H9 (cell line): ENCODE measurements at regions not wholly inside any gene's neighbourhood (a gene's known extent, or its start where the extent isn't known, plus 50 kb on each side); places are given as distances from the start of the nearest gene placed in this dataset.

Experiments used
- DNase-seq: peaks from one replicate; pipeline ENCODE4 v3.0.0-alpha.2; 2017
- H2AFZ ChIP-seq: one replicate; pipeline ENCODE4 v1.6.1; 2013; ENCODE audit warnings: mild to moderate bottlenecking, low read length, control low read depth, moderate library complexity
- H2AK5ac ChIP-seq: 2 replicates; pipeline ENCODE4 v1.6.1; 2013; ENCODE audit warnings: low read length, control low read depth, mixed read lengths; ENCODE audit not compliant: insufficient read length
- H2BK120ac ChIP-seq: one replicate; pipeline ENCODE4 v1.6.1; 2013; ENCODE audit warnings: low read depth, mild to moderate bottlenecking, low read length, control low read depth, inconsistent platforms; ENCODE audit not compliant: poor library complexity, severe bottlenecking
- H2BK12ac ChIP-seq: 2 replicates; pipeline ENCODE4 v1.6.1; 2013; ENCODE audit warnings: low read length, control low read depth, mixed read lengths, low read depth; ENCODE audit not compliant: insufficient read length
- H2BK15ac ChIP-seq: 2 replicates; pipeline ENCODE4 v1.6.1; 2013; ENCODE audit warnings: low read depth, low read length, control low read depth
- H2BK20ac ChIP-seq: one replicate; pipeline ENCODE4 v1.6.1; 2013; ENCODE audit warnings: low read depth, mild to moderate bottlenecking, low read length, control low read depth, inconsistent platforms; ENCODE audit not compliant: poor library complexity, severe bottlenecking
- H2BK5ac ChIP-seq: 2 replicates; pipeline ENCODE4 v1.6.1; 2013; ENCODE audit warnings: low read length, control low read depth, mixed read lengths; ENCODE audit not compliant: insufficient read length
- H3K14ac ChIP-seq: 2 replicates; pipeline ENCODE4 v1.6.1; 2013; ENCODE audit warnings: low read length, control low read depth; ENCODE audit not compliant: insufficient read depth
- H3K18ac ChIP-seq: 2 replicates; pipeline ENCODE4 v1.6.1; 2013; ENCODE audit warnings: low read depth, mild to moderate bottlenecking, mixed read lengths, low read length, control low read depth; ENCODE audit not compliant: insufficient read length
- H3K23ac ChIP-seq: 2 replicates; pipeline ENCODE4 v1.6.1; 2013; ENCODE audit warnings: low read length, control low read depth, mixed read lengths, low read depth; ENCODE audit not compliant: insufficient read length
- H3K23me2 ChIP-seq: 2 replicates; pipeline ENCODE4 v1.6.1; 2013; ENCODE audit warnings: low read depth, mild to moderate bottlenecking, mixed read lengths, low read length, control low read depth; ENCODE audit not compliant: insufficient read length, poor library complexity, severe bottlenecking
- H3K27ac ChIP-seq: 2 replicates; pipeline ENCODE4 v1.5.1; 2013; ENCODE audit warnings: low read length, control low read depth, mixed read lengths, low read depth; ENCODE audit not compliant: insufficient read length
- H3K27me3 ChIP-seq: 2 replicates; pipeline ENCODE4 v1.6.1; 2013; ENCODE audit warnings: low read length, control low read depth, inconsistent platforms; ENCODE audit not compliant: insufficient read depth
- H3K4ac ChIP-seq: 2 replicates; pipeline ENCODE4 v1.6.1; 2013; ENCODE audit warnings: low read depth, mild to moderate bottlenecking, control low read depth, inconsistent platforms, low read length, moderate library complexity
- H3K4me1 ChIP-seq: 2 replicates; pipeline ENCODE4 v1.6.1; 2013; ENCODE audit warnings: low read length, control low read depth, inconsistent platforms; ENCODE audit not compliant: insufficient read depth
- H3K4me2 ChIP-seq: 2 replicates; pipeline ENCODE4 v1.6.1; 2013; ENCODE audit warnings: low read length, control low read depth, mixed read lengths; ENCODE audit not compliant: insufficient read length, insufficient read depth
- H3K56ac ChIP-seq: 2 replicates; pipeline ENCODE4 v1.6.1; 2013; ENCODE audit warnings: low read depth, mild to moderate bottlenecking, mixed read lengths, low read length, control low read depth; ENCODE audit not compliant: insufficient read length
- H3K79me1 ChIP-seq: 2 replicates; pipeline ENCODE4 v1.6.1; 2013; ENCODE audit warnings: low read depth, mild to moderate bottlenecking, moderate library complexity, low read length, control low read depth, inconsistent platforms; ENCODE audit not compliant: insufficient read depth, poor library complexity, severe bottlenecking
- H3K79me2 ChIP-seq: 2 replicates; pipeline ENCODE4 v1.6.1; 2013; ENCODE audit warnings: low read length, control low read depth, inconsistent platforms; ENCODE audit not compliant: insufficient read depth
- H3K9ac ChIP-seq: 2 replicates; pipeline ENCODE4 v1.6.1; 2013; ENCODE audit warnings: low read length, control low read depth, mixed read lengths; ENCODE audit not compliant: insufficient read length; ENCODE audit errors: extremely low read depth
- H3K9me3 ChIP-seq: one replicate; pipeline ENCODE4 v1.6.1; 2013; ENCODE audit warnings: low read depth, low read length, inconsistent platforms; ENCODE audit not compliant: control insufficient read depth
- H3T11ph ChIP-seq: one replicate; pipeline ENCODE4 v1.6.1; 2013; ENCODE audit warnings: mild to moderate bottlenecking, low read length, control low read depth, inconsistent platforms
- H4K20me1 ChIP-seq: one replicate; pipeline ENCODE4 v1.6.1; 2013; ENCODE audit not compliant: control insufficient read depth, insufficient read length, insufficient read depth
- H4K5ac ChIP-seq: 2 replicates; pipeline ENCODE4 v1.6.1; 2013; ENCODE audit warnings: low read depth, mild to moderate bottlenecking, mixed read lengths, low read length, control low read depth; ENCODE audit not compliant: insufficient read length
- H4K8ac ChIP-seq: replicated peaks from 2 replicates; pipeline ENCODE4 v1.6.1; 2013; ENCODE audit warnings: low read length, control low read depth, mixed read lengths, low read depth; ENCODE audit not compliant: insufficient read length
- H4K91ac ChIP-seq: 2 replicates; pipeline ENCODE4 v1.6.1; 2013; ENCODE audit warnings: low read depth, mild to moderate bottlenecking, moderate library complexity, mixed read lengths, low read length, control low read depth; ENCODE audit not compliant: insufficient read length
- H3K27ac Mint-ChIP-seq, 3 experiments: 2 replicates in 2 of 3; 3 replicates in 1 of 3; pipeline ENCODE4 v1.8.0; 2020 to 2021; ENCODE audit warnings: mixed read lengths in 3 of 3, mild to moderate bottlenecking in 1 of 3, moderate library complexity in 1 of 3
- H3K27me3 Mint-ChIP-seq: 2 replicates; pipeline ENCODE4 v1.8.0; 2021; ENCODE audit warnings: low read depth, mild to moderate bottlenecking, moderate library complexity, mixed read lengths
- H3K36me3 Mint-ChIP-seq, 3 experiments: 2 replicates in 2 of 3; 3 replicates in 1 of 3; pipeline ENCODE4 v1.8.0; 2020 to 2021; ENCODE audit warnings: low read depth in 3 of 3, mixed read lengths in 3 of 3; ENCODE audit not compliant: insufficient read depth in 1 of 3
- H3K4me1 Mint-ChIP-seq, 2 experiments: 2 replicates each; pipeline ENCODE4 v1.8.0; 2020; ENCODE audit warnings: mixed read lengths in 2 of 2
- H3K4me3 Mint-ChIP-seq, 2 experiments: 2 replicates in 1 of 2; 3 replicates in 1 of 2; pipeline ENCODE4 v1.8.0; 2020 to 2021; ENCODE audit warnings: mild to moderate bottlenecking in 2 of 2, mixed read lengths in 2 of 2, moderate library complexity in 1 of 2
- H3K9me3 Mint-ChIP-seq, 2 experiments: 2 replicates in 1 of 2; 3 replicates in 1 of 2; pipeline ENCODE4 v1.8.0; 2020; ENCODE audit warnings: mild to moderate bottlenecking in 2 of 2, mixed read lengths in 2 of 2, moderate library complexity in 1 of 2
- WGBS: extraction: QIAGEN DNeasy Blood & Tissue Kit; methylation state at CpG from one replicate; pipeline ENCODE4 v1.1.7; 2013; ENCODE audit warnings: missing lambda C conversion rate, low lambda C conversion rate, mixed read lengths; ENCODE audit not compliant: insufficient read length; ENCODE audit errors: extremely low coverage; 5-methylcytosine and 5-hydroxymethylcytosine counted together
- TF ChIP-seq, protein P1 (sequence below): fragments of 200-600 bp; sonication (generic); conservative IDR thresholded peaks from 3 replicates; pipeline ENCODE4 v1.8.0; 2021; ENCODE audit warnings: antibody characterized with exemption, mild to moderate bottlenecking

DNA sequence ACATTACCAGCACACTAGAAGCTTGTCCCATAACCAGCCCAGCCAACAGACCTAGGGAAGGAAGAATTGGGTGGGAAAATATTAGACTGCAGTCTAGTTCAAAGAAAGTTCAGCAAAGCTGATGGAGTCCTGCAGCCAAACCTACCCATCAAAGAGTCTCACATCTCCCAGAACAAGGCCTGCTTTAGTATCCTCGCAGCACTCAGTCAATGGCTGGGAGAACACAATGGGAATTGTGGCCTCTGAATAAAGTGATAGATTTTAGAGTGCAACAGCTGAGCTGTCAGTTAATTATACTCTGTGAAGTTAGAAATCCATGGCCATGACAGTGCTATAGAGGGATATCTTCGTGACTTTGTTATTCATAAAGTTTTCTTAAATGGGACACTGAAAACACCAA lies 207.2 kb upstream of the NAALADL2 start:
- H4K20me1 ChIP-seq, result no peaks in the 10 kb centered on the region
- no peak for DNase-seq
- H3T11ph ChIP-seq, result no peak overlapping the region
- H3K36me3 Mint-ChIP-seq, result peaks cover 0 to 2% (median 0%) of the 10 kb centered on the region in 3 experiments; a peak in 1 of 7 replicates
- no peak overlapping the region for H4K8ac ChIP-seq
- H2AFZ ChIP-seq, result no peak overlapping the region
- no peak overlapping the region for H3K4ac ChIP-seq
- H3K9ac ChIP-seq, result no peak overlapping the region
- H4K91ac ChIP-seq, result no peak overlapping the region
- H3K4me1 Mint-ChIP-seq, result peaks cover 0 to 4% of the 10 kb centered on the region in 2 experiments; a peak in 3 of 4 replicates
- no peaks in the 10 kb centered on the region for H3K4me1 ChIP-seq
- H2BK15ac ChIP-seq, result no peak overlapping the region
- no peak overlapping the region for H2AK5ac ChIP-seq
- H3K18ac ChIP-seq, result no peak overlapping the region
- no CpG with 5 or more reads among the region's 2 CpGs for WGBS
- H3K79me2 ChIP-seq, result no peaks in the 10 kb centered on the region
- H3K4me2 ChIP-seq, result no peak overlapping the region
- peak overlapping the region; percentile 83 for H2BK20ac ChIP-seq
- H3K27me3 Mint-ChIP-seq, result no peaks in the 10 kb centered on the region
- no peak overlapping the region for H3K27ac ChIP-seq
- H3K27ac Mint-ChIP-seq, result no peak overlapping the region; a peak in 1 of 7 replicates
- H2BK5ac ChIP-seq, result no peak overlapping the region
- H3K4me3 Mint-ChIP-seq, result no peak overlapping the region
- no peak overlapping the region for H4K5ac ChIP-seq
- H3K14ac ChIP-seq, result no peak overlapping the region
- no peak overlapping the region for H3K23ac ChIP-seq
- TF ChIP-seq, protein P1, sequence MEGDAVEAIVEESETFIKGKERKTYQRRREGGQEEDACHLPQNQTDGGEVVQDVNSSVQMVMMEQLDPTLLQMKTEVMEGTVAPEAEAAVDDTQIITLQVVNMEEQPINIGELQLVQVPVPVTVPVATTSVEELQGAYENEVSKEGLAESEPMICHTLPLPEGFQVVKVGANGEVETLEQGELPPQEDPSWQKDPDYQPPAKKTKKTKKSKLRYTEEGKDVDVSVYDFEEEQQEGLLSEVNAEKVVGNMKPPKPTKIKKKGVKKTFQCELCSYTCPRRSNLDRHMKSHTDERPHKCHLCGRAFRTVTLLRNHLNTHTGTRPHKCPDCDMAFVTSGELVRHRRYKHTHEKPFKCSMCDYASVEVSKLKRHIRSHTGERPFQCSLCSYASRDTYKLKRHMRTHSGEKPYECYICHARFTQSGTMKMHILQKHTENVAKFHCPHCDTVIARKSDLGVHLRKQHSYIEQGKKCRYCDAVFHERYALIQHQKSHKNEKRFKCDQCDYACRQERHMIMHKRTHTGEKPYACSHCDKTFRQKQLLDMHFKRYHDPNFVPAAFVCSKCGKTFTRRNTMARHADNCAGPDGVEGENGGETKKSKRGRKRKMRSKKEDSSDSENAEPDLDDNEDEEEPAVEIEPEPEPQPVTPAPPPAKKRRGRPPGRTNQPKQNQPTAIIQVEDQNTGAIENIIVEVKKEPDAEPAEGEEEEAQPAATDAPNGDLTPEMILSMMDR, result no peak
- no peak overlapping the region for H2BK120ac ChIP-seq
- no peak overlapping the region for H2BK12ac ChIP-seq
- H3K9me3 ChIP-seq, result no peaks in the 10 kb centered on the region
- no peaks in the 10 kb centered on the region for H3K79me1 ChIP-seq
- no peak overlapping the region for H3K56ac ChIP-seq
- H3K27me3 ChIP-seq, result no peaks in the 10 kb centered on the region
- peaks cover 2 to 3% of the 10 kb centered on the region in 2 experiments; a peak in 4 of 5 replicates for H3K9me3 Mint-ChIP-seq
- no peaks in the 10 kb centered on the region for H3K23me2 ChIP-seq
